Embryonic facial prominence (tissue), 1 donor: ENCODE measurements at regions not wholly inside any gene's neighbourhood (a gene's known extent, or its start where the extent isn't known, plus 50 kb on each side); places are given as distances from the start of the nearest gene placed in this dataset.

Experiments used
- DNase-seq: peaks from one replicate; pipeline ENCODE4 v3.0.0-alpha.2; 2016; ENCODE audit errors: extremely low spot score

DNA sequence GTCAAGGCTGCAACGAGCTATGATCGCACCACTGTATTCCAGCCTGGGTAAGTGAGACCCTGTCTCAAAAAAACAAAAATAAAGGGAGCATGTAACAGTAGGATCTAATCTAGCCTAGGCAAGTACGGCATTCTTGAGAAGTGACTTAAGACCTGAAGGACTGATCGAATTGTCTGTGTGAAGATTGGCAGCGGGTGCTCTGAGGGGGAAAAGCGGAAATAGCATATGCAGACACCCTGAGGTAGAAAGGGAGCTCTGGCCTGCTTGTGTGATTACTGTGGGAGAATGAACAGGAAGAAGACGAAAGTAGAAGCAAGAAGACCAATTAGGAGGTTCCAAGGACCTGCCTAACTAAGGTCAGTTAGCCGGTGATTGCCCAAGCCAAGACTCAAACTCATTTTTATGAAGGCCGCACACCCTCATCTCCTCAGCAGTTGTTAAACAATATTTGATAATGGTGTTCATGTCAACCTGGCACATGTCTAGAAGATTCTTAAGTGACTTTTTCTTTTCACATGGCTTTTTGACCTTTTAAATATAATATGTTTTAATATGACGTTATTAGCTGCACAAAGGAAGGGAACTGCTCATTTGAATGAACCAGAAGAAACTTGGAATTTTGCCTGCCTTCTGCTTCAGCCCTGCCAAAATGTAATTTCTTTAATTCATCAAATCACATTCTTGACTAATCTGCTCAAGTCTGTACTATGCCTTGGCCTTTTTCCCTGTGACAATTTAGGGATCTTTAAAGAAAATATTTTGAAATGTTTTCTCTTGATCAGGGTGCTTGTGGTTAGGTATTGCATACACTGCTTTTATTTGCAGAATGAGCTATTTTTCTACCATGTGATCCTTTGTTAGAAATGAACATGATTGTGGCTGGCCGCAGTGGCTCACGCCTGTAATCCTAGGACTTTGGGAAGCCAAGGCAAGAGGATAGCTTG, 289.2 kb upstream of the DMRT1 start:
- DNase-seq: peak; percentile 49

DNA sequence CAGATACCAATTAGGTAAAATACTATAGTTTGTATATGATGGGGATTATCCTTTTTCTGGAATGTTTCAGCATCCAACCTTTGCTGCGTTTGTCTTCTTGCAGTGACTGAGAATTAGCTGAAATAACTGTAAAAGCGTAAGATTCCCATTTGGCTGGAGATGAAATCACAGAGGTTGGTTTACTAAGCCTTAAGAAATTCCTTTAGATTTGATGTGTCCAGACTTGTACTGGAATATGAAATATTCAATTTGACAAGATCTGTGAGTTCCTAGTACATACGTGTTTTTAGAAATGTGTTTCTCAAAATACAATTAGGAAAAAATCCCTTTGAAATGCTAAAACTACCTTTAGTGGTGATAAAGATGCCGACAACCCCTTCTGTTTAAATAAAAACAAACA, 286.0 kb upstream of the DMRT1 start:
- no peak for DNase-seq

- no peak for DNase-seq
Observed at GRCh38 chr9:556199-556598, 285.3 kb upstream of the DMRT1 start.

DNA sequence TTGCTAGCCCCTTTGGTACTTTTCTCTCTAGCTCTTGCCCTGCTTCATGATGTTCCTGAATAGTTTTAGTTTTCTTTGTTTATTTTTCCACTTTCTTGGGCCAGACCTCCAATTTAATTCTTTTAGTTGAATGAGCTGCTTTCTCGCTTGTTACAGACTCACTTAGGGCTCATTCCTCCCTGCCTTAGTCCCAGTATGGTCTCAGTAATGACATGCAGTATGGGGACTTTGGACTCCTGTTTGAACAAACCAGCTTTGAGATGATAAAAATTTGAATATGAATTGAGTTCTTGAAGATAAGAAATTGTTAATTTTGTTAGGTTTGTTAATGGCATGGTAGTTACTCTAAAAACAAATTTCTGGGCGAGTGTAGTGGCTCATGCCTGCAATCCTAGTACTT, 284.8 kb upstream of the DMRT1 start:
- DNase-seq: no peak

- no peak for DNase-seq
Observed at GRCh38 chr9:557601-558201, 283.8 kb upstream of the DMRT1 start.

DNA sequence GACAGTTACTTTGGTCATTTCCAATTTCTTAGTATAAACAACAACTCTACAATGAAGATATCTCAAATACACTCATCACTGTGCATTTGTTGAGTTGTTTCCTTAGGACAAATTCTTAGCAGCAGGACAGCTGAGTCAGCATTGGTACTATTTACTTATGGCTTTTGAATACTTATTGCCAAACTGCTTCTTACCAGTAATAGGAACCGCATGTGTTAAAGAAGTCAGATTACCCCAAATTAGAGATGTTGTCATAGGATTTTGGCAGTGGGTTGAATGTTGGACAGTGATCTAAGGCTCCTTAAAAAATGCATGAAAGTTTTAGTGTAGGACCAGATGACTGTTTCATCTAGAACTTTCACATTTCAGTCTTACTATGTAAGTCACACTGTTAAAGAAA, 280.1 kb upstream of the DMRT1 start:
- peak; percentile 63 for DNase-seq

- DNase-seq: no peak
Observed at GRCh38 chr9:563200-563599, 278.3 kb upstream of the DMRT1 start.

- DNase-seq: no peak
Observed at GRCh38 chr9:565528-565927, 276.0 kb upstream of the DMRT1 start.

DNA sequence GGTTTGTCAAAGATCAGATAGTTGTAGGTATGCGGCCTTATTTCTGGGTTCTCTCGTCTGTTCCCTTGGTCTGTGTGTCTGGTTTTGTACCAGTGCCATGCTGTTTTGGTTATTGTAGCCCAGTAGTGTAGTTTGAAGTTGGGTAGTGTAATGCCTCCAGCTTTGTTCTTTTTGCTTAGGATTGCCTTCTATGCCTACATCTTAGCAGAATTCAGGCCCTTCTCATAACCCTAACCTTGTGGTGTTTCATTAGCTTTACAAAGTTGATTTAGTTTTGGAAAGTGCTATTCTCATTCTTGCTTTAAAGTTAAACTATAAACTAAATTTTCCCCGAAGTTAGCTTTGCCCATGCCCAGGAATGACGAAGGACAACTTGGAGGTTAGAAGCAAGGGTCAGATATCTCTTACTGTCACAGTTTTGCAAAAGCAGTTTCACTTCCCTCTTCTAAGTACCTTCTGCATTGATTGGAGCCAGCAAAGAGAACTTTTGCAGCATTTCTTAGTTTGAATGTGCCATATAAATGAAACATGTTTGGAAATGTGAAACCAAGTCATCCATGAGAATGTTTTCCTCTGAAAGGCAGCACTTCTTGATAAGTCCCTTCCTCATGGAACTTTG, 274.3 kb upstream of the DMRT1 start:
- DNase-seq: no peak

GRCh38 chr9:567747-568305, 273.7 kb upstream of the DMRT1 start:
- no peak for DNase-seq

DNA sequence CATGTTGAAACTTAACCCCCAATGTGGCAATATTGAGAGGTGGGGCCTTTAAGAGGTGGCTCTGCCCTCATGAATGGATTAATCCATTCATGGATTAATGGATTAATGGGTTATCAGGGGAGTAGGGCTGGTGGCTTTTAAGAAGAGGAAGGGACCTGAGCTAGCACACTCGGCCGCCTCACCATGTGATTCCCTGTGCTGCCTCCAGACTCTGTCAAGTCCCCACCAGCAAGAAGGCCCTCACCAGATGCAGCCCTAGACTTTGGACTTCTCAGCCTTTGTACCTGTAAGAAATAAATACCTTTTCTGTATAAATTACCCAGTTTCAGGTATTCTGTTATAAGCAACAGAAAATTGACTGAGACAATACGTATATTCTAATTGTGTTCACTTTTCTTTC, 272.2 kb upstream of the DMRT1 start:
- no peak for DNase-seq

GRCh38 chr9:570187-570586, 271.3 kb upstream of the DMRT1 start:
- no peak for DNase-seq

GRCh38 chr9:571066-571465, 270.4 kb upstream of the DMRT1 start:
- no peak for DNase-seq

- no peak for DNase-seq
Observed at GRCh38 chr9:571741-572140, 269.8 kb upstream of the DMRT1 start.

- DNase-seq: no peak
Observed at GRCh38 chr9:573691-574410, 267.6 kb upstream of the DMRT1 start.

DNA sequence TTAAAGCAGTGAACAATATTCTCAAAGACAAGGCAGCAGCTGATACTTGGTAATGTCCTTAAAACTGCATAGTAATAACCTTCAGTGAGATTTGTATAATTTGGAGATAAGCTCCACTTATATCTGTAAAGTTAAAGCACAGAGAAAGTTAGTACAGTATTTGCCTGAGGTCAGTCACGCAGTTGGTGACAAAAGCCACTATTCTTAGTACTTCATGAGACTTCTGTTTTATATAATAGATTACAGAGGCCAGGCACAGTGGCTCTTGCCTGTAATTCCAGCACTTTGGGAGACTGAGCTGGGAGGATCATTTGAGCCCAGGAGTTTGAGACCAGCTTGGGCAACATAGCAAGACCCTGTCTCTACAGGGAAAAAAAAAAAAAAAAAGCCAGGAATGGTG, 266.4 kb upstream of the DMRT1 start:
- DNase-seq: no peak

- no peak for DNase-seq
Observed at GRCh38 chr9:580652-581342, 260.7 kb upstream of the DMRT1 start.

- no peak for DNase-seq
Observed at GRCh38 chr9:581673-582497, 259.6 kb upstream of the DMRT1 start.

DNA sequence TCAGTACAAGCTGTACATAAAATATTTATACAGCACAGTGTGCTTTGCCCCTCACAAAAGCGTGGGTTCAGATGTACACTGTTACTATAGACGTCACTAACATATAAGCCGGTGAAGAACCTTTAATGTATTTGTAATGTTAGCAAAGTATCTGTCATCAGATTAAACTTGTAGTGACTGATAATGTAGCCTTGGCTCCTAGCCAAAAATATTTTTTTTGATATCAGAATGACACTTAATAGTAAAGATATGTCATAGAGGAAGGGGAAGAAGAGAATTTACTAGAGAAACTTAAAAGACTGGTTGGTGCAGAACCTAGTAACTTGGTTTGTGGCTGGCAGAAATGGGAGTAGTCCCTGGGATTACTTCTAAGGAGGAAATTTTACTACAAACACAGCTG, 258.7 kb upstream of the DMRT1 start:
- no peak for DNase-seq

DNA sequence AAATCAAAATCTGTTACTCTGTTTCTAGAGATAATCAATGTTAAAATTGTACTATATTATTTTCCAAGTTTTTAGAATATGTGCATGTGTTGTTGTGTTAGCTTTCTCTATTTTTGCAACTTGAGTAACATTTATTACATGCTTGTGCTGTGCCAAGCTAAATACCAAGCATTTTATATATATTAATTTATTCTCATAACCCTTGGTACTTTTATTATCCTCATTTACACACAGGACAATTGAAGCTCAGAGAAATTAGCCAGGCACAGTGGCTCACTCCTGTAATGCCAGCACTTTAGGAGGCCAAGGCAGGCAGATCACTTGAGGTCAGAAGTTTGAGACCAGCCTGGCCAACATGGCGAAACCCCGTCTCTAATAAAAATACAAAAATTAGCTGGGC, 254.0 kb upstream of the DMRT1 start:
- DNase-seq: no peak
